Activated CD8-positive, alpha-beta memory T cell treated with anti-CD3 and anti-CD28 coated beads, Interleukin-2, amount 50 U/mL, for 48 hours (primary cell): ENCODE measurements at regions not wholly inside any gene's neighbourhood (a gene's known extent, or its start where the extent isn't known, plus 50 kb on each side); places are given as distances from the start of the nearest gene placed in this dataset.
"Not testable (repeated sequence)": the region's sequence is repeated elsewhere in the genome, so short reads cannot be mapped to it uniquely, and the experiment has no call there.

ENCODE experiments used
- DNase-seq: peaks from one replicate; pipeline ENCODE4 v3.0.0-alpha.2; 2020

DNA sequence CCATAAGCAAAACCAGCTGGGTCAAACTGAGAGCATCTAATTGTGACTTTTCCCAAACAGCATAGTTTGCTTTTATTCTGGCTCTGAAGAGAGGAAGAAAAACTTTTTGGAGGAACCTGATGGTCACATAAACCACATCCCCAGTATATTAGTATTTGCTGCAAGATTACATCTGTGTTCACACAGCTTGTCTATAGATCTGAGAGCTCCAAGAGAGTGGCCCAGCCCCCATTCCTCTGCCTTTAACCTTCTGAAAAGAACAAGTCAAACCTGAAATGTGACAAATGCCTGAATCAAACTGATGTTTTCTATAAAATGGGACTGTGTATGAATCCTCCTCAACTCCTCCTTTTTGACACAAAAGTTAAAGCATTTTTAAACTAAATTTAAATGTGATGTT, 435.2 kb downstream of the ZNF479 start:
- DNase-seq = not testable (repeated sequence)

DNA sequence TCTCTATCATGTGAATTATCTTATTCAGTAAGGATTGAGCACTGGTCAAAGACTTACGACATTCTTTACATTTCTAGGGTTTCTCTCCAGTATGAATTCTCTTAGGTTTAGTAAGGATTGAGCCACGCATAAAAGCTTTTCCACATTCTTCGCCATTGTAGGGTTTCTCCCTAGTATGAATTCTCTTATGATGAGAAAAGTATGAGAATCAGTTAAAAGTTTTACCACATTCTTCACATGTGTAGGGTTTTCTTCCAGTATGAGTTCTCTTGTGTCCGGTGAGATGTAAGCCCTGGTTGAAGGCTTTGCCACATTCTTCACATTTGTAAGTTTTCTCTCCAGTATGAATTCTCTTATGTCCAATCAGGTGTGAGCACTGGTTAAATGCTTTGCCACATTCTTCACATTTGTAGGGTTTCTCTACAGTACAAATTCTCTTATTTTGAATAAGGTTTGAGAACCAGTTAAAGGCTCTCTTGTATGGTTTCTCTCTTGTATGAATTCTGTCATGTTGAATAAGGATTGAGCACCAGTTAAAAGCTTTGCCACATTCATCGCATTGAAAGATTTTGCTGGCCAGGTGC, 445.9 kb downstream of the ZNF479 start:
- DNase-seq = no peak

DNA sequence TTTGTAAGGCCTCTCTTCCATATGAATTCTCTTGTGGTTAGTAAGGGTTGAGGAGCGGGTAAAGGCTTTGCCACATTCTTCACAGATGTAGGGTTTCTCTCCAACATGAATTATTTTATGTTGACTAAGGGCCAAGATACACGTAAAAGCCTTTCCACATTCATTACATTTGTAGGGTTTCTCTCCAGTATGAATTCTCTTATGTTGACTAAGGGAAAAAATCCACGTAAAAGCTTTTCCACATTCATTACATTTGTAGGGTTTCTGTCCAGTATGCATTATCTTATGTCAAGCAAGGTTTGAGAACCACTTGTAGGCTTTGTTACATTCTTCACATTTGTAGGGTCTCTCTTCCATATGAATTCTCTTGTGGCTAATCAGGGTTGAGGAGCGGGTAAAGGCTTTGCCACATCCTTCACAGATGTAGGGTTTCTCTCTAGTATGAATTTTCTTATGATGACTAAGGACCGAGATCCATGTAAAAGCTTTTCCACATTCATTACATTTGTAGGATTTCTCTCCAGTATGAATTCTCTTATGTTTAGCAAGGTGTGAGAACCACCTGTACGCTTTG, 493.0 kb downstream of the ZNF479 start:
- no peak for DNase-seq

DNA sequence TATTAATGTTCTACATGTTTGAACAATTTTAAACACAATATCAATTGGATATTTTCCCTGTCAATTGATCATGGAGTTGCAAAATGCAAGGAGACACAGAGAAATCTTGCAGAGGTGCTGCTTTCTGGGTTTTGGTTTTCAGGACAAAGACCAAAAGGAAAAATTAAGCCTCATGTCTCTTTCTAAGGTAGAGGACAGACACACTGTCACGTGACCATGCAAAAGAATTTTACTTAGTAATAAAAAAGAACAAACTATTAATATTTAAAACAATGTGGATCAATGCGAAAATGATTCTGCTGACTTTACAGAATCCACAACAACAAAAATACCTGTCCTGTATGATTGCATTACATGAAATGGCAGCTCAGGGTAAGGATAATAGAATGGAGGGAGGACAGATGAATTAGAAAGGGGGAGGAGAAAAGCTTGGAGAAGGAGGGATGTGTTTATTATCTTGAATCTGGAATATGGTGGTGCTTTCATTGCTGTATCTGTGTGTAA, 493.7 kb upstream of the NUPR2 start:
- DNase-seq = no peak

DNA sequence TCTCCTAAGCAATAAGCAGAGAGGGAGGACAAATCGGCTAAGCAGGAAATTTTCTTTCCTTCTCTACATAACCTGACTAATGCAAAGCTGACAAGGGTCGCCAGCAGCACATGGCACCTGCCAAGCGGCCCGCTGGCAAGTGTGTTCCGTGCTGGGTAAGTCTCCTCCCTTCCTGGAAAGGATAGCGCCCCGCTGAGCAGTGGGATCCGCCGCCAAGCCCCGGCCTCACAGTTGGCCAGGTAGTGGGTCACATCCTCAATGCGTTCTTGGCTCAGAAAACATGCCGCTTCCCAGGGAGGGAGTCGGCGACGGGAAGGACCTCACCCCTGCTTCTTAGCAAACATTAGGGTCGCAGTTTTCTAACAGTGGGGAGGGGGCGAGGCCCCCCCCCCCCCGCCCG, 488.9 kb upstream of the NUPR2 start:
- DNase-seq = no peak

DNA sequence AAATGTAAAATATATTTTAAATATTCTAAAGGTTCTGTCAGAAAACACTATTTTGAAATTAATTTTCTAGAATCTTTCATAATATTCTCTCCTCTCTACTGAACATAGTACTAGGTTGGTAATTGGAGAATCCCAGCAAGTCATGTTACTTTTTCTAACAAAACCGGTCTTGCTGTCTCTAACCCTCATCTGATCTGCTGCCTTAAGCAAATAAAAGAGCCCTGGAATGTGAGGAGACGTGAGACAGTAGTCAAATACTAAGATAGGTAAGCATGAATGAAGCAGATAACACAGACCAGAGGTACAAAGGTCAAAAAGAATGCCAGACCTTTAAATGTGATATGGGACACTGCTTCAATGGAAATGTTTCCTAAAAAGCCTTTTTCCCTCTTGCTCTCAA, 462.4 kb upstream of the NUPR2 start:
- DNase-seq = no peak

DNA sequence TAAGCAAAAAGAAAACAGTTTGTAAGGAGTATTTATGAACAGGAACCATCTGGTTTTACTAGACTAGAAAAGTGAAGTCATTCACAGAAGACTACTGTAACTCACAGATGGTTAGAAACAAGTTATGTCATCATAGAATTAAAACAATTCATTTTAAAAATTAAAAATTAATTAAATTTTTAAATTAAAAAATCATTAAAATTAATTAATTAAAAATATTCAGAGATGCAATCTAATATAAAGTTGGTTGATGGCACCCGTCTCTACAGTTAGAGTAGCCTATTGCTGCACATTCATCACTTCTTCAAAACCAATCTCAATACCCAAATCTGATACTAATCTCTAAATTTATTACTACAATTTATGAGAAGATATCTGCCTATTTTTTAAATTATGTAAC, 454.8 kb upstream of the NUPR2 start:
- DNase-seq = no peak

DNA sequence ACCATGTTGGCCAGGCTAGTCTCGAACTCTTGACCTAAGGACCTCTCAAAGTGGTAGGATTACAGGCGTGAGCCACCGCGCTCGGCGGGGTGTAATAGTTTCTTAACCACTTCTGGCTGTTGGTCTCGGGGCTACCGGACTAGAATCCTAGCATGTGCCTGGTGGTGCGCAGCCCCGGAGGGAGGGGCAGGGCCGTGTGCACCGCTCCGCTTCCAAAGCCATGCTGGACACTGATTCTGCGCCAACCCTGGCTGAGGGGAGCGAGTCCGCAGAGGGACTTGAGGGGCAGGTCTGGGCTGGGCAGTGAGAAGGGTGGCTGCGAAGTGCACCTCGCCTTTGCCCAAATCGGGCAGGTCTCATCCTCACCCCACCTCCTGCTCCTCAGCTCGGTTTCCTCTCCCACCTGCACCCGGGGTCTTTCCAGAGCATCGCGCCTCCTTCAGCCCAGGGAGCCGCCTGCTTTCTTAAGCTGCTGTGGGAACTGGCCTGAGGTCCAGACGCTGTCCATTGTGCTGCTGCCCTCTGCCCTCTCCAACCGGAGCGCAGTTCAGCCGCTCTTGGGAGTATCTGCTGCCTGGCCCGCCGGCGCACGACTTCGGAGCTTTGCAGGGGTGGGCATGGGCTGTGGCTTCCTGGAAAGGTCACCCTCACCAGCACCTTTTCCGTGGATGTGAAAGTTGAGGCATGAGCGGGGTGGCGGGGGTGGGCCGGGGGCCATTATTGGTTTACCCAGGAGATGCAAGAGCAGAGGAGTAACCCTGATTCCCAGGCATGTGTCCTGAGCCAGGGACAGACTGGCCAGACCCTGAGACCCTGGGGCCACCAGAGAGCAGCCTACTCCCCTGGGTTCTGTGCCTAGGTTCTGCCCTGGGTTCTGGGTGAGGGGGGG, 422.6 kb upstream of the NUPR2 start:
- DNase-seq = no peak

DNA sequence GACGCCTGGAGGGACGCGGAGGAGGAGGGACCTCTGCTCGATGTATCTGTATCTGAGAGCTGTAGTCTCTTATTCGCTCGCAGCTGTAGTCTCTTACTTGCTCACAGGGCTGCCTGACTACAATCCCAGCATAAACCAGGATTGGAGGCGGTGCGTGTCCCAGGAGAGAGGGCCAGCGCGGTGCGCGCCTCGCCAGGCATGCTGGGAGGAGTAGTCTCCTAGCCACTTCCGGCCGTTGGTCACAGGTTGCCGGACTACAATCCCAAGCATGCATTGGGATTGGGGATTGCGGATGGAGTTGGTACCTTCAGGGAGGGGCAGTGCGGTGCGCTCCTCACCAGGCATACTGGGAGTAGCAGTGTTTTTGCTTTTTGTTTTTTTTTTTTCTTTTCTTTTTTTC, 421.7 kb upstream of the NUPR2 start:
- DNase-seq = no peak

DNA sequence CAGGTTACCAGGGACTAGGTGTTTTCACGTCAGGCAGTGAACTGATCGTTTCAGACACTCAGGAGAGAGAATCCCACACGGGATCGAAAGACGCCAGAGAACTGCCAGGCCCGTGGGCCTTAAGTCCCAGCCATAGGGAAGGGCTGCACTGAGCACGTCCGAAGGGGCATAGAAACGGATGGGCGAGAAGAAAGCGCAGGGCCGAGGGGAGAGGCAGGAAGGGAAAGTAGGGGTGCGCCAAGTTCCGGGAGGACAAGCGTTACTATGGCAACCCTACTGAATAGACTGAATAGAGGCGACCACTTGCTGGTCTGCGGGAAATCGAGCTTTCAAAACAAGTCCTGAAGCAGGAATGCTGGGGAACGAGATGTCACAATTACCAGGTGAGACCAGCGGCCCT, 421.3 kb upstream of the NUPR2 start:
- no peak for DNase-seq

DNA sequence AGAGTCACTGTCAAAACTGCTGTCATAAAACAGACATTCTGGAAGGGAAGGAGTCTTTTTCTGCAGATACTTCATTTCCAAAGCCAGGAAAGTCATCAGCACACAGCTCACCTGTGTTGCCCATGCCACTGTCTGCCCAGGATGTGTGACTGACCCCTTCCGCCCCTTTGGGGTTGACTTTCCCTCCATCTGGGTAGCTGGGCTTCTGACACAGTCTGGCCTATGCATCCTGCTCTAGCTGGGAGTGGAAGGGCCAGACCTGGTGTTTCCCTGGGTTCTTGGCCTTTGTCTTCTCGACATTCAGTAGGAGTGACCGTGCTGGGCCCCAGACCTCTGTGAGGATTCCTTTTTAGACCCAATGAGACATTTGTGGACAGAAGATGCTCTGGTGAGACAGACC, 378.9 kb upstream of the NUPR2 start:
- DNase-seq = no peak

DNA sequence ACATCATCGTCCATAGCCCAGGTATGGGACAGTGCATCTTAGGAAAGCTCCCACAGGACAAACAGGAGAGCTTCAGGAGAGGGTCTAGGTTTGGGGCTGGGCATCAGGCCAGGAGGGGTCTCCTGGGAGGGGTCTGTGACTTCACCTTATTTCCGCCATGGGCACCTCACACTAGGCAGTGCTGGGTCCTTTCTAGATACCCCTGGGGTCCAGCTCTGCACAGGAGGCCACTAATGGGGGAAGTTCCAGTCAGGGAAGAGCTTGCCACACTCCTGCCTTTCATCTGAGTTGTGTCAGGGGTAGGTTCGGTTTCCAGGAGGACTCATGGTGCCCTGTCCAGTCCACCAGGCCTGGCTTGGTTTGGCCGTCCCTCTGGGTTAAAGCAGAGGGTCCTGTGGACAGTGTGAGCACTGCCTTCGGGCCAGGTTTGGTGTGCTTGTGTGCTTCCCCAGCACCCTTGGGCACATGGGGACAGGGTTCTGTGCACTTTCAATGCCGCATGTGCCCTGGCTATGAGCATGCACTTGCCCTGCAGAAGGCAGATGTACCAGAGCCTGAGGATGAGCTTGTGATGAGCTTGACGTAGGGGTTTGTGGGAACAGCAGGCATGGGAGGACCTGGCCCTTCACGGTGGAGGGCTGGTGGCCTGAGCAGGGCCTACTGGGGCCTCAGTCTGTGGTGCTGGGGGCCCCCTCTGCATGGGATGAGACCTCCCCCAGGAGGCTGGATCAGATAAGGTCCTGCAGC, 377.7 kb upstream of the NUPR2 start:
- no peak for DNase-seq

DNA sequence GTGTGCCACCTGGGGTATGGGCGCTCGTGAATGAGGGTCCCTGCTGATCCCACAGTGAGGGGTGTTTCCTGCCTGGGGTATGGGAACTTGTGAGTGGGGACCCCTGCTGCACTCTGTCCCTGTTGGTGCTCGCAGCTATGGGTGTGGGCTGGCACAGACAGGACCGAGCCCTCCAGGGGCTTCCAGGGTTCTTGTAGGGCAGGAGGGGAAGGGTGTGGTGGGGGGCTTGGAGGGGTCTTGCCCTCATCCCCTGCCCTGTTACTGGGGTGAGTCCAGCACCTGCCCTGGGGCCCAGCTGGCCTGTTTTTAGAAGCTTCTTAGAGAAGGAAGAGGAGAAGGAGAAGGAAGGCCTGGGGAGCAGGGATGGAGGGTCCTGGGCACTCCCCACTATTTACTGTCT, 377.0 kb upstream of the NUPR2 start:
- no peak for DNase-seq

DNA sequence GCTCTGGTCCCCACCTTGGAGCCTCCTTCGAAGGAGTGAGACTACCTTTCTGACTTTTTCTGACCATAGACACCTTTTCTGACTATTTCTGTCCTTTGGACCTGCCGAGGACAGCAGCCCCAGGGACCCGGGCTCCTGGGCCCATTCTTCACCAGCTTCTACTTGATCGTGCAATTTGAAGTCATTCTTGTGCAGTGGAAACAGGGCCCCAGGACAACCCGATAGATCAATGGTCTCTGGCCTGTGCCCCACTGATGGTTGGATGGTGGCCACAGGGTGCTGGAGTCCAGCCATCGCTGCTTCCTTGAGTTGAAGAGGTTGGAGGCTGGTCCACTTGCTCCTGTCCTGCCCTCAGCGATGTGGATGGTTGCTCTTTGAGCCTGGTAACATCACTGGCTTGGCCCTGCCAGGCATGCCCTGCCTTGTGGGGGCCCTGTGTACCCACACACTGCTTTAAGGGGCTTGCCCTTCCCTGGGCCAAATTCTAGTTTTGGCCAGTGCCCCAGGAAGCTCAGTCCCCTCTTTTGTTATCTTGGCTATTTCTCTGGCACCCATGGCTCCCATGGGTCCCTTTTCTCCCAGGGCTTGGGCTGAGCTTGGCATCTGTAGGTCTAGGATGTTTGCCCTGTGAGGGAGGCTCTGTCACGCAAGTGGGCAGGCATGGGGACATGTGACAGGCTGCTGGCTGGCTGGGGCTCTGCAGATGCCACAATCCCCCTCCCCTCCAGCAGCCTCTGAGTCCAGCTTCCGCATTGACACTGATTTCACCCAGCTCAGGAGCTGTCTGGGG, 375.6 kb upstream of the NUPR2 start:
- DNase-seq = no peak

DNA sequence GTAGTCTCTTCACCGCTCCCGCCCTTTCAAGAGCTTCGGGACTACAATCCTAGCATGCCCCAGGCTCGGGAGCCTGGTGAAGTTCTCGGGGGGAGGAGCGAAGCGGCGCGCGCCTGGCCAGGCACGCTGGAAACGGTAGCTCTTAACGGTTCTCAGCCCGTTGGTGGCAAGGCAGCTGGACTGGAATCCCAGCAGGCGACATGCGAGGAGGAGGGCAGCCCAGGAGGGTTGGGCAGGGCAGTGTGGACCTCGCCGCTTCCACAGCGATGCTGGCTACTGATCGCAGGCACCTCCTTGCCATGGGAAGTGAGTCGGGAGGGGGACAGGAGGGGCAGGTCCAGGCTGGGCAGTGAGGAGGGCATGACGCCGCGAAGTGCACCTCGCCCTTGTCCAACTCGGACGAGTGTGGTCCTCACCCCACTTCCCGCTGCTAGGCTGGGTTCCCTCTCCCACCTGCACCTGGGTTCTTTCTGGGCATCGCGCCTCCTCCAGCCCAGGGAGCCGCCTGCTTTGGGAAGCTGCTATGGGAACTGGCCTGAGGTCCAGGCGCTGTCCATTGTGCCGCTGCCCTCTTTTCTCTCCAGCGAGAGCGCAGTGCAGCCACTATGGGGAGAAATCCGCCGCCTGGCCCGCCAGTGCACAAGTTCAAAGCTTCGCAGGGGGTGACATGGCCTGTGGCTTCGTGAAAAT, 367.8 kb upstream of the NUPR2 start:
- no peak for DNase-seq

DNA sequence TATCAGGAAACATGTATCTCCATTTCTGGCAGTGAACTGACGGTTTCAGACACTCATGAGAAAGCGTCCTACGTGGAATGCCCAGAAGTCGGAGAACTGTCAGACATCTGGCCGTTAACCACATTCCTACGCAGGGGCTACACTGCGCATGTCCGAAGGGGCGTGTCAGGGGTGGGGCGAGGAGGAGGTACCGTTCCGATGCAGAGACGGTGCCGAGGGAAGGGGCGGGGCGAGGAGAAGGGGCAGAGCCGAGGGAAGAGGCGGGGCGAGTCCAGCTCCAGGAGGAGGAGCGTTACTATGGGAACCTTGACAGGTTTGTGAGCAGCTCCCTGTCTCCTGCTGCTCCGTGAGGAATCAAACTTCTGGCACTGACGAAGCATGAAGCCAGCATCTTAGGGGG, 366.9 kb upstream of the NUPR2 start:
- DNase-seq = no peak

DNA sequence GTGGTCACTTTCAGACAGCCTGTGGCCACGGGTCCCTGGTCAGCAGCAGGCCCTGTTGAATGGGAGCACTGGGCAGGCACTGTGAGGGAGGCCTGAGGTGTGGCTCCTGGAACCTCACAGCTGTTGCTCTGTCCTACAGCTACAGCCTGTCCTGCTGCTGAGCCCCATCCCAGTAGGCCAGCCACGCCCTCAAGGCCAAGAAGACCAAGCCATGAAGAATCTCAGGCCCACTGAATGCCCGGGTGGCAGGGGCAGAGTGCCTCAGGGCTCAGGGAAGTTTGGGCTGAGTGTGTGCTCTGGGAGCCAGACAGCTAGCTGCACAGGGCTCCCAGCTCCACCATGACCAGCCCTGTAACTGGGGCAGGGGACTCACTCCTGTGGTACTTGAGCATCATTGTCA, 363.5 kb upstream of the NUPR2 start:
- DNase-seq = no peak

DNA sequence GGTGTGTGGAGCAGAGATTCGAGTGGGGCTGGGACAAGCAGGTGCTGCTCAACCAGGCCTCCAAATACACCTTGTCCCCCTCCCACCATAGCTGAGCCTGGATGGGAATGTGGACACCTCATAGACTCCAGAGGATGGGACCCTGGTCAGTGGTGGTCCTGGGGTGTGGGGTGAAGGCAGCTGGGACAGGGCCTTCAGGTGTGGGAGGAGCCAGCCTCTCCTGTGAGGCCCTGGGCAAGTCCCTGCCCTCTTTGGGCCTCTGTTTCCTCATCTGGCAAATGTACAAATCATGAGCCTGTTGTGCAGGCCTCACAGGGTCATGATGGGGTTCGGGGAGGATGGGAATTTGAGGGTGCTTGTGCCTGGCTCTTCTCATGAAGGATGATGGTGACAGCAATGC, 362.9 kb upstream of the NUPR2 start:
- no peak for DNase-seq

DNA sequence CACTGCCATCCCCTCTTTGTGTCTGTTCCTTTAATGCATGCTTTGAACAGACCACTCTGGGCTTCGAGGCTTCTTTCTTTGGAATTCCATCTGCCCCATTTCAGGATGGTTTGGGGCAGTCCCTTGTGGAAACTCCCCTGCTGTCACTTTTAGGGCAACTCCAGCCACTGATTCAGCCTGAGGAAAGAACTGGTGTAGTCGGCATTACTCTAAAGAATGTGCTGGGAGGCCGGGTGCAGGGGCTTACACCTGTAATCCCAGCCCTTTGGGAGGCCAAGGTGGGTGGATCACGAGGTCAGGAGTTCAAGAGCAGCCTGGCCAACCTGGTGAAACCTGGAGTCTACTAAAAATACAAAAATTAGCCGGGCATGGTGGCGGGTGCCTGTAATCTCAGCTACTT, 358.1 kb upstream of the NUPR2 start:
- DNase-seq = no peak

DNA sequence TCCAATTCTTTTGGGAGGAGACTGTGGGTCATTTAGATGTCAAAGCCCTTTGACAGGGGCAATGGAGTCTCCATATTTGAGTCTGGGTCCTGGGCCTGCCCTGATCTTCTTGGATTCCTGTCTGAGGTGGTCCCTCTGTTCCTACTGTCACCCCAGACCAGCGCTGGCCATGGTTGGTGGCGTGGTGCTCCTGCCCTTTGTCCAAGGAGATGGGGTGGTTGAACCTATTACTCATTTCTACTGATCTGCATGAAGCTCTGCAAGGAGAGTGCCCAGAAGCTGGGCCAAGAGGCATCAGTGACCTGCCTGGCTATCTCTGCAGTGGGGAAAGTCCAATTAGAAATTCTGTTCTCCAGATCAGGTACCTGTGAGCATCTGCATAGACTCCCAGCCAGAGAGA, 355.6 kb upstream of the NUPR2 start:
- no peak for DNase-seq

DNA sequence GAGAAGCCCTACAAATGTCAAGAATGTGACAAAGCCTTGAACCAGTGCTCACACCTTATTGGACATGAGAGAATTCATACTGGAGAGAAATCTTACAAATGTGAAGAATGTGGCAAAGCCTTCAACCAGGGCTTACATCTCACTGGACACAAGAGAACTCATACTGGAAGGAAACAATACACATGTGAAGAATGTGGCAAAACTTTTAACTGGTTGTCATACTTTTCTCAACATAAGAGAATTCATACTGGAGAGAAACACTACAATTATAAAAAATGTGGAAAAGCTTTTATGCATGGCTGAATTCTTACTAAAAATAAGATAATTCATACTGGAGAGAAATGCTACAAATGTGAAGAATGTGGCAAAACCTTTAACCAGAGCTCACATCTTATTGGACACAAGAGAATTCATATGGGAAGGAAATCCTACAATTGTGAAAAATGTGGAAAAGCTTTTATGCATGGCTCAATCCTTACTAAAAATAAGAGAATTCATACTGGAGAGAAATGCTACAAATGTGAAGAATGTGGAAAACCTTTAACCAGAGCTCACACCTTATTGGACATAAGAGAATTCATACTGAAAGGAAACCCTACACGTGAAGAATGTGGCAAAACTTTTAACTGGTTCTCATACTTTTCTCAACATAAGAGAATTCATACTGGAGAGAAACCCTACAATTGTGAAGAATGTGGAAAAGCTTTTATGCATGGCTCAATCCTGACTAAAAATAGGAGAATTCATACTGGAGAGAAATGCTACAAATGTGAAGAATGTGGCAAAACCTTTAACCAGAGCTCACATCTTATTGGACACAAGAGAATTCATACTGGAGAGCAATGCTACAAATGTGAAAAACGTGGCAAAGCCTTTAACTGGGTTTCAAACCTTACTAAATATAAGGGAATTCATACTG, 350.6 kb upstream of the NUPR2 start:
- not testable (repeated sequence) for DNase-seq
